ENCODE measurements at regions not wholly inside any gene's neighbourhood (a gene's known extent, or its start where the extent isn't known, plus 50 kb on each side); places are given as distances from the start of the nearest gene placed in this dataset.

DNA sequence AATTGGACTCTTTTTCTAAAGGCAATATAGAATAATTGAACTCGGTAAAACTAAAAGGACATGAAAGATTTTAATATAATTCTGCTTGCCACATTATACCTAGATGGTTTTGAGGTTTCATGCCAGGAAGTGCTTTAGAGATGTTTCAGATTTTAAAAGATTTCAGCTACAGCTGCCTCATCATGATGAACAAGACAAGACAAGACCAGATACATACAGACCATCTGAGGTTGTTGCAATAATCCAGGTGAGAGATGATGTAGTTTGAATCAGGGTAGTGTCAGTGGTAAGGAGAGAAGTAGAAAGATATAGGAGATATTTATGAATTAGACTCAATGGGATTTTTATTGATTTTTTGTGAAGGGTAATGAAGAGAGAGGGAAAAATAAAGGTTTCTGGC, 374.3 kb upstream of the HSF2 start:
- peaks cover 12% of the 10 kb centered on the region for H3K27me3 Mint-ChIP-seq
- ATAC-seq (no peak), DNase-seq (no peak)
- no peaks in the 10 kb centered on the region for H3K9me3 Mint-ChIP-seq
- no peak overlapping the region for H3K4me3 Mint-ChIP-seq
- H3K4me1 Mint-ChIP-seq, result no peaks in the 10 kb centered on the region
- no peak overlapping the region for H3K27ac Mint-ChIP-seq

- Mint-ChIP-seq H3K9me3 (no peaks in the 10 kb centered on the region), H3K27ac (no peak overlapping the region), H3K4me3 (no peak overlapping the region), H3K4me1 (peaks cover 4% of the 10 kb centered on the region), H3K27me3 (peaks cover 12% of the 10 kb centered on the region)
- DNase-seq (no peak), ATAC-seq (no peak)
Observed at GRCh38 chr6:122026582-122027369, 372.7 kb upstream of the HSF2 start.

GRCh38 chr6:122028933-122029522, 370.4 kb upstream of the HSF2 start:
- peaks cover 20% of the 10 kb centered on the region for H3K27me3 Mint-ChIP-seq
- no peak overlapping the region for H3K4me3 Mint-ChIP-seq
- ATAC-seq (no peak), DNase-seq (no peak)
- peaks cover 10% of the 10 kb centered on the region for H3K4me1 Mint-ChIP-seq
- no peak overlapping the region for H3K27ac Mint-ChIP-seq
- H3K9me3 Mint-ChIP-seq, result no peaks in the 10 kb centered on the region

- Mint-ChIP-seq H3K27me3 (peaks cover 17% of the 10 kb centered on the region), H3K4me1 (peaks cover 10% of the 10 kb centered on the region), H3K27ac (peak overlapping the region in 1 of 2 donors; percentile 48), H3K9me3 (no peaks in the 10 kb centered on the region), H3K4me3 (no peak overlapping the region)
- DNase-seq (no peak), ATAC-seq (peak; percentile 72)
Observed at GRCh38 chr6:122033564-122034181, 365.8 kb upstream of the HSF2 start.

DNA sequence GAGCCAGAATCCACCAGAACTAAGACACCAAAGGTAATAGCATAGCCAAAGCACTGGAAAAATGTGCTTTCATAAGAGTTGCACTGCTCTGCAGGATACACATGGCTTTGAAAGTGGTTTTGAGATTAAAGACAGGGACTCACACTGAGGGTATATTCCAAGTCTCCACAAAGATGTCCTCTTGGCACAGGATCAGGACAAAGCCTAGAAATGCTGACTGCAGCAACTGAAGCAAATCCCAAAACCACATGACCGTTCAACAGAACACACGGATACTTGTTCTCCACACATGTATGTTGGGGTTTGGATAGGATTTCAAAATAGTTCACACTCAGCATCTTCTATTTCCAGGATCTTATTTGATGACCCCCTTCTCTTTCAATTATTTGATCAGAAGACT, 364.3 kb upstream of the HSF2 start:
- no peaks in the 10 kb centered on the region for H3K9me3 Mint-ChIP-seq
- DNase-seq, result no peak
- no peak for ATAC-seq
- H3K27ac Mint-ChIP-seq, result no peak overlapping the region
- peaks cover 8% of the 10 kb centered on the region for H3K27me3 Mint-ChIP-seq
- H3K4me1 Mint-ChIP-seq, result peaks cover 10% of the 10 kb centered on the region
- H3K4me3 Mint-ChIP-seq, result no peak overlapping the region

- ATAC-seq, result no peak
- Mint-ChIP-seq H3K9me3 (no peaks in the 10 kb centered on the region), H3K4me1 (peaks cover 23% of the 10 kb centered on the region)
Observed at GRCh38 chr6:122040261-122040660, 359.2 kb upstream of the HSF2 start.

DNA sequence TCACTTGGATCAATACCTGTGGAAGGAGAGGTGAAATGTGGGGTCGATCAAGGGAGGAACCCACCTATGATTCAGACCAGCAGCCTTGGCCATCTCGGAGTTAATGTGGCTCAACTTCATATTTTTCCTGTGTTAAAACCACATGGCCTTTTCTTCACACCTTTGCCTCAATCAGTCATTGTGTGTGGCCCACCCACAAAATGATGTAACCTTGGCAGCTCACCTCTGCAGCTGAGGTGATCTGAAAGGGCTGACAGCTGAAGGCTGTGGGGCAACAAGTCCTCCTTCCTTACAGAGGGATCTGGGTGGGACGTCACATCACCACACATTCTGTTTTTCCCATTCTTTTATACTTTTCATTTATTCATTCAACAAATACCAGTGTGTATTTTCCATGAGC, 357.1 kb upstream of the HSF2 start:
- Mint-ChIP-seq H3K27ac (no peak overlapping the region), H3K4me3 (no peak overlapping the region), H3K9me3 (no peaks in the 10 kb centered on the region), H3K27me3 (peaks cover 40% of the 10 kb centered on the region), H3K4me1 (peaks cover 23% of the 10 kb centered on the region)
- ATAC-seq, result peak; percentile 78
- DNase-seq, result peak in 1 of 2 donors; percentile 22

More at GRCh38 chr6:122040261-122040660, 359.2 kb upstream of the HSF2 start:
- Mint-ChIP-seq H3K27ac (no peak overlapping the region), H3K4me3 (no peak overlapping the region), H3K27me3 (peaks cover 27% of the 10 kb centered on the region)
- no peak for DNase-seq

- ATAC-seq, result peak; percentile 83
- Mint-ChIP-seq H3K9me3 (no peaks in the 10 kb centered on the region), H3K27me3 (peaks cover 40% of the 10 kb centered on the region), H3K27ac (peak overlapping the region in 1 of 2 donors; percentile 62), H3K4me3 (peak overlapping the region; percentile 41 to 59), H3K4me1 (peaks cover 23% of the 10 kb centered on the region)
- peak in 1 of 2 donors; percentile 17 for DNase-seq
Observed at GRCh38 chr6:122042960-122043735, 356.3 kb upstream of the HSF2 start.

- Mint-ChIP-seq H3K27me3 (peaks cover 24% of the 10 kb centered on the region), H3K27ac (no peak overlapping the region), H3K4me3 (no peak overlapping the region), H3K9me3 (no peaks in the 10 kb centered on the region), H3K4me1 (peaks cover 4% of the 10 kb centered on the region)
- DNase-seq, result no peak
- ATAC-seq, result no peak
Observed at GRCh38 chr6:122048570-122048969, 350.9 kb upstream of the HSF2 start.

DNA sequence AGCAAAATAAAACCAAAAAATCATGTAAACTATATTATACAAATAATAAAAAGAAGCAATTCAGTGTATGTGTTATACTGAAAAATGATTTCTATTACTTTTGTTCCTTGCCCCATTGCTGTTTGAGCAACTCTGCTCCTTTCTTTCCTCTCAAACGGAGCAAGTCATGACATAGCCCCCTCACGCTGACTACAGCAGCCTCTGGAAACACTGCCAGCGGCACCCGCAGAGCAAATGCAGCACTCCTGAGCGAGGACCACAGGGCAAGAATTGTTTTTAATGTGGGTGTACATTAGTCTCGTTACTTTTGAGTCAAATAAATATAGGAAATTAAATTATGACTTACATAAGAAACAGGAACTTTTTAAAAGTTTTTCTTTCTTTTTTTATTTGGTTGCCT, 350.1 kb upstream of the HSF2 start:
- ATAC-seq, result no peak
- Mint-ChIP-seq H3K4me1 (no peaks in the 10 kb centered on the region), H3K9me3 (no peaks in the 10 kb centered on the region), H3K27ac (no peak overlapping the region), H3K4me3 (no peak overlapping the region), H3K27me3 (peaks cover 22% of the 10 kb centered on the region)
- DNase-seq, result no peak

DNA sequence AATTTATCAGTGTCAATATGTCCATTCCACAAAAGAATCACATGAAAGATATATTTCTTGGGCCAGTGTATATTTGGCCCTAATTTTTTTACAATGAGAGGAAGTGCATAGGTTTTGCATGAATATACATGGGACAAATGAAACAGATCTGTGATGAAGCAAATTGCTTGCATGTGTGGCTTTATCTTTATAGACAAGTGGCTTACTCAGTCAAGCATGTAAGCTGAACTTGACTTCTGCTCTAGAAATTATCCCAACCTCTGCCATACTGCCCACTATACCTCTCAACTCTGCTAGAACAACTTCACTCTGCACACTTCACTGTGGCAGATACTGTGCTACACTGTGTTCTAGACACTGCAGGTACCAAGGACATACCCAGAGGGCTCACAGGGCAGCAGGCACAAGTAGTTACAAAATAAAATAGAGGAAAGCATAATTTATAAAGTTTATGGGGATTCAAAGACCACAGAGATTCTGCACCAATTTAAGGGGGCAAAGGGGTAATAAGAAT, 349.2 kb upstream of the HSF2 start:
- H3K27me3 Mint-ChIP-seq, result peaks cover 13% of the 10 kb centered on the region
- no peak overlapping the region for H3K4me3 Mint-ChIP-seq
- DNase-seq (no peak), ATAC-seq (no peak)
- no peaks in the 10 kb centered on the region for H3K9me3 Mint-ChIP-seq
- H3K4me1 Mint-ChIP-seq, result no peaks in the 10 kb centered on the region
- H3K27ac Mint-ChIP-seq, result no peak overlapping the region

- DNase-seq (no peak), ATAC-seq (peak; percentile 18)
- no peaks in the 10 kb centered on the region for H3K27me3 Mint-ChIP-seq
- no peak overlapping the region for H3K27ac Mint-ChIP-seq
- H3K4me1 Mint-ChIP-seq, result no peaks in the 10 kb centered on the region
- no peak overlapping the region for H3K4me3 Mint-ChIP-seq
- no peaks in the 10 kb centered on the region for H3K9me3 Mint-ChIP-seq
Observed at GRCh38 chr6:122052346-122052900, 347.0 kb upstream of the HSF2 start.

DNA sequence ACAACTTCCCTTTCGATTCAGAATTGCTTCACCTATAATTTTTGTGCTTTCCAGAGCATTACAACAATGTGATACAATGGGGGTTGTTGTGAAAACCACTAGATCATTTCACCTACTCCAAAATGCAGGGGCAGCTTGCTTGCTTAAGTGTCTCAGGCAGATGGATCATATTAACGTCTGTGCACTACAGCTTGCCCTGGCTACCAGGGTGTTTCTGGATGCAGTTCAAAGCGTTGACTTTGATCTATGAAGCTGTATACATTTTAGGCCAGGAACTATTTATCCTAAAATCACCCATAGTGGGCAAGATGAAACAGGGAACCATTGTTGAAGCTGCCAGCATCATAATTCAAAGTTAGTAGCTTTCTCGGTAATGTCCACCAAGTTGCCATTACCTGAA, 339.5 kb upstream of the HSF2 start:
- Mint-ChIP-seq H3K4me3 (no peak overlapping the region), H3K9me3 (no peaks in the 10 kb centered on the region), H3K4me1 (no peaks in the 10 kb centered on the region), H3K27ac (no peak overlapping the region), H3K27me3 (peaks cover 14% of the 10 kb centered on the region)
- ATAC-seq (no peak), DNase-seq (no peak)

- ATAC-seq, result no peak
- no peak for DNase-seq
- peaks cover 14% of the 10 kb centered on the region for H3K27me3 Mint-ChIP-seq
- no peak overlapping the region for H3K4me3 Mint-ChIP-seq
- no peak overlapping the region for H3K27ac Mint-ChIP-seq
- no peaks in the 10 kb centered on the region for H3K9me3 Mint-ChIP-seq
- no peaks in the 10 kb centered on the region for H3K4me1 Mint-ChIP-seq
Observed at GRCh38 chr6:122061855-122062254, 337.6 kb upstream of the HSF2 start.

GRCh38 chr6:122063076-122063475, 336.4 kb upstream of the HSF2 start:
- Mint-ChIP-seq H3K4me1 (no peaks in the 10 kb centered on the region), H3K4me3 (no peak overlapping the region), H3K9me3 (no peaks in the 10 kb centered on the region), H3K27me3 (peaks cover 14% of the 10 kb centered on the region), H3K27ac (no peak overlapping the region)
- no peak for DNase-seq
- ATAC-seq, result no peak
